Activated CD4-positive, alpha-beta T cell treated with anti-CD3 and anti-CD28 coated beads, Interleukin-10, Interleukin-2, amounts not matched to agents 100 ng/mL and 50 ng/mL, durations not matched to agents 16 hours and 8 hours (primary cell): ENCODE measurements at regions not wholly inside any gene's neighbourhood (a gene's known extent, or its start where the extent isn't known, plus 50 kb on each side); places are given as distances from the start of the nearest gene placed in this dataset.

ENCODE experiments used
- DNase-seq: peaks from one replicate; pipeline ENCODE4 v3.0.0-alpha.2; 2020

DNA sequence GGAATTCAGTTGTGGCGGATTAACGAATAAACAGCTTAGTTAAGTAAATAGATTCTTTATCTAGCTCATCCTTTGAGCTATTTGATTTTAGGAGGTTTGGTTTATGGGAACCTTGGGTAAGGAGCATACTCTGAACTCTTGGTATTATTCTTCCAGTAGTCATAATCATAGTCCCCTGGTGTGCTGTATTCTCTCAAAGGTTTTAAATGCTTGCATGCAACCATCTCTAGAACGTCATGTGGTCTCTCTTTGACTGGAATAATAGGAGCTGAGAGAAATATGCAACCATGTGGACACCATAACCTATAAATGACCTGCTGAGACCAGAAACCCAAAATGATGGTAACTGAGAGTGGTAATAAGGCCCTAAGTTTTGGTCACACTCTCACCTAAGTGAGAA is 951.6 kb upstream of the MIR17HG start:
- DNase-seq, result no peak

- DNase-seq, result no peak
Measured at GRCh38 chr13:90396266-90396665, 951.2 kb upstream of the MIR17HG start.

DNA sequence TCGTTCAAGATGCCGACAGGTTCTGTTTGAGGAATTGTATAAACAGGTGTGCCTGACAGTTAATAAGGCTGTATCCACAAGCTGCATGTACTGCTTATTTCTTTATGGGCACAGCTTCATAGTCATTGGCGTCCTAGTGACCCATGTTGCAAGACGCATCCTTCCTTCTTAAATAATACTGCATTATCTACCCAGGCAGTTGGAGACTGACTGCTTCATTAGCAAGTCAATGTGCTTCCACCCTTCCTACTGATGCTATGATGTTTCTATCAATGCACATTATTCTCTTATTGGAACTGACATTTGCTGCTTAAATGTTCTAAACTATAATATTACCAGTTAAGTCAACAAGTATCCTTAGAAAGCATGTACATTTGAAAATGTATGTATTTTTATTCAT is 950.0 kb upstream of the MIR17HG start:
- no peak for DNase-seq

- no peak for DNase-seq
Measured at GRCh38 chr13:90400372-90400771, 947.1 kb upstream of the MIR17HG start.

DNA sequence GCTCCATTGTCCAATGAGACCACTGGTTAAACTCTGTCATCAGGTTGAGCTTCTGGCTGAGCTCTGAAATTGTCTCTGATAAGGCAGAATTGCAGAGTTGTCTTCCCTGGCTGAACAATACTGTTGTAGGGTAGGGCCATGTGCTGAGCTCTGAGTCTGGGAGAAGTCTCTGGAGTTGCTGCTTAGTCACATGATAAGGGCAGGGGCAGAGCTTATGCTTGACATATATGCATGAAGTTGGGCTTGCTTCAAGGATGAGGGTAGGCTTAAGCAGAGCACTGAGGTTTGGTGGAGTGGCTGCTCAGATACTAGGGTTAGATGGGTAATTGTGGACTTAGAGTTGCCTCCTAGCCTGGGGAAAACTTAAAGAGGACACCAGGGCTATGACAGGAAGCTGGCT is 946.3 kb upstream of the MIR17HG start:
- no peak for DNase-seq

GRCh38 chr13:90402102-90402501 is 945.4 kb upstream of the MIR17HG start:
- no peak for DNase-seq

DNA sequence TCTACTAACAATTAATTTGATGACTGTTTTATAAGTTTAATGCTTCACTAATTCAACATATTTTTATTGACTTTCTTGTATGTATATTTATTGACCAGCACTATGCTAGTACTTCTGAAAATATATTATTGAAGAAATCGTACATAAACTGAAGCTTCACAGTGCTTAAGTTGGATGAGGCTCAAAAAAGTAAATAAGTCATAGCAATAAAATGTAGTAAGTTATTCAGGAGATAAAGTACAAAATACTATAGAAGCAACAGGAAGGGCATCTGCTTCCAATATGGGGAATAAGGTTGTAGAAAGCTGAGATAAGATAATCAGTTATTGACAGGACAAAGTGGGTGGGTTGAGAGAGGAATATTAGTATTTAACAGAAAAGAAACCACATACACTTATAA is 944.9 kb upstream of the MIR17HG start:
- DNase-seq, result no peak

DNA sequence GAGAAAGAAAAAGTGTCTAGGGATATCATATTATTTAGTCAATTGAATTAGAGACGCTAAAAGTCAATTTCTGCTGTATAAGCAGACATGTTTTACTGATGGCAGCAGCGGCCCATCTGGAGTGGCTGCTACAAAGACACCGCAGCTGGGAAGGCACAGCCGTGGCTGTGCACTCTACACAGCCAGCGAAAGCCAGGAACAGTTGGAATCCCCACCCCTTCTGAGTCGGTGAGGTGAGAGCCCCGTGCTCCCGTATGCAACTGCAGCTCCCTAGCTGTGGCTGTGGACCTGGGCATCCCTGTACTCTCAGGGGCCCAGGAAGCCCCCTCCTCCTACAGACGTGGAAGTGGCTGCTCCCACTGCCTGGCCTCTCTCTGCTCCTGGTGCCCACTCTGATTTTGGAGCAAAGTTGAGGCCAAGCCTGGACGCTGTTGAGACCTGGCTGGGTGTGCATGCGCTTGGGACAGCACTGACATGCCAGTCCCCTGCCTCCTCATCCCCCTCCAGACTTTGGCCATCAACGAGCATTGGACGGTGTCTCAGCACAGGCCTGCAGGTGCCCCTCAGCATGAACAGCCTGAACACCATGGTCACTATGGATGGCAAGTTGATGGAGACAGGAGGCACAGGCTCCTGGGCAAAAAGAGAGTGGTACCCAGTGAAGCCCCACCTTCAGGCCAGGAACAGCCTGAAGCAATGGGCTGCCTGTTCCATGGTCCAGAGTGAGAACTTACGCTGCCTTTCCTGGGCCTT is 944.0 kb upstream of the MIR17HG start:
- no peak for DNase-seq

DNA sequence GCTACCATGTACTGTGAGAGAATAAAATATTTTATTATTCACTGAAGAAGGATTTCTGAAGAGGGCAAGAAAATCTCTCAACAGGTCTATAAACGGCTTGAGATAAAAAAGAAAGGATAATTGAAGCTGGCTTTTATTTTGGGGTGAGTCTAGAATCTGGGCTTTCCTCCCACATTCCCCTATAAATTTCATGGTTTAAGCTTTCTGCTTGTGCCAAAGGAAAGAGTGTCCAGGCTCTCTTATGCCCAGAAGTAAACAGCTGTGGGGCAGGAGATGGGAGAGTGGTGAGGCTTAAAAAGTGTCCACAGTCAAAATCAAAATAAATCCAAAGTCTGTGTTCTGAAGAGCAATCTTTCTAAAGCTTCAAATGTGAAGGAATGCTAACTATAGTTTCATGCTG is 942.2 kb upstream of the MIR17HG start:
- no peak for DNase-seq

DNA sequence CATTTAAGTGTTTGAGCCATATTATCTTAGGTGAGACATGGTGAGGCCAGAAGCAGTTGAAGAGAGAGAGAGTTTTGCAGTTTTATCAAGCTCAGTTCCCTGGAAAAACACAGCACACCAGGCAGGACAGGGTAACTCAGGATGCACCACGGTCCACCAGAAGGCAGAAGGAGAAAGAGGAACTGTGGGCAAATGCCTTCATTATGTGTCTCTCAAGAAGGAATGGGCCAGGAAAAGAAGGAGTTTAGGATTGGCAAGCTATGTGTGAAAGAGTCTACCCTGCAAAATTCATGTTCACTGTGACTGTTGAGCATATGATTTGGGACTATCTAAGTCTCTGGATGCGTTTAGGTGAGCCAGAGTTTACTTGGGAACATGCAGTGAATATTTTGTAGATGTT is 934.5 kb upstream of the MIR17HG start:
- no peak for DNase-seq

DNA sequence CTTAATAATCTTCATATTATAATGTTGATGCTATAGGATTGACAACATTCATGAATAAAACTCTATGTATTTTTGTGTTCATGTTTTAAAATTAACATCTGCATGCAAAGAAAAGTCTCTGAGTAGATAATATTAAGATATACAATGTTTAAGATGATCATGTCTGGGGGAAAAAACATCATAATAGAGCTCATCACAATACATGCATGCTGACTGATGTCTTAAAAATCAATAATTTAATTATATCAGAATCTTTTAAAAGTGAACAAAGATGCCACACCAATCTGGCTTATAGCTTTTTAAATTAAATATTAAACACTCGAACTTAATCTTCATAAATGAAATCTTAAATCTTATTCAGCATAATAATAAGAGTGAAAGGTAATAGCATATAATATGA is 933.9 kb upstream of the MIR17HG start:
- DNase-seq, result no peak

DNA sequence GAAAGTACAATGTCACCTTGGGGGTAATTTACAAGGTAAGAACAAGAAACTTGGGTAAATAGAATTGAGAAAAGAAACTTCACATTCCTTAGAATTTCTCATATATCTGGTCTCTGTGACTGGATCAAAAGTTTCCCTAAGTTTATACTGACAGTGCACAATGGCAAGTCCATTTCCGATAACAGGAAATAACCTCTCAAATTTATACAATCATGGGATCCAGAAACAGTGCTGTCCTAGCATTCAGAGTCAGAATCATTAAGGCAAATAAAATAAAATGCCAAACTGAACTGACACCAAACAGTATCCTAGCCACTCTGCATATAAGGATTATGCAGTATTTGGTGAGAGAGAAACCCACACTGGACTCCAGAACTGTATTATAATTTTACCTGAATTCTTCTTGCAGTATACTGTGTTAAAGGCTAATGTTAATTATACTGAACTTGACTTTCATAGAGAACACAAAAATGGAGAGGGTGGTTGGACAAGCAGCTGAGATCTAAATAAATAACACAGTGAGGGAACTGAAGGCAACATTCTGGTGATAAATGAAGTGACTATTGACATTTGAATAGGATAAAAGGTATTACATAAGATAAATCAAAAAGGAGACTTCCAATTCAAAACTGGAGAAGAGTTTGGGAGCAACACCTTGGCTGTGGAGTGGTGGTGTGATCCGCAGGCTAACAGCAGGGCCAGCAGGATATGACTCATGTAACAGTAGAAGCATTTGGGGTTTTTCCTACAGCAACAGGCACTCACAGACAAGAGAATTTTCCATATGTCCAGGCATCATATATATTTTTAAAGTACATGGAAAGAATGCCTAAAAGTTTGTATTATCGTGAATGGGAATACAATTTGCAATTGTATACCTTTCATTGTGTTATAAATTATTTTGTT is 932.5 kb upstream of the MIR17HG start:
- no peak for DNase-seq

DNA sequence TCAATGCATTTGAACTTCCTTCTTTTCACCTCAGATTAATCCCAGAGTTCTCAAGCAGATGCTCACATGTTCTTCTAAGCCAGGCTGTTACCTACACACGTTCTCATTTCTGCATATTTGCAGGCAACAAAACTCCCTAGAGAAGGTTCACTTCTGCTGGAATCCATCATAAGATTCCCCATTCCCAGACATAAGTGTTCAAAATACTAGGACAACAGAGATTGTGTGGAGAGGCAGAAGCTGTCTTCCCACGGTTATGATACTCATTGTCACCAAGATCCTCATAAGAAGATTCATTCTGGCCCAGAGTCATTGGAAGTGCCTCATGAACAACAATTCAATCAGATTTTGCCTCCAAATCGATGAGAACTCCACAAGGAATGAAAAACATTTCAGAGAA is 931.6 kb upstream of the MIR17HG start:
- DNase-seq, result no peak

GRCh38 chr13:90416519-90416918 is 931.0 kb upstream of the MIR17HG start:
- DNase-seq, result no peak

GRCh38 chr13:90416938-90417337 is 930.5 kb upstream of the MIR17HG start:
- no peak for DNase-seq

- no peak for DNase-seq
Measured at GRCh38 chr13:90420683-90421082, 926.8 kb upstream of the MIR17HG start.

GRCh38 chr13:90427322-90428272 is 919.9 kb upstream of the MIR17HG start:
- no peak for DNase-seq

DNA sequence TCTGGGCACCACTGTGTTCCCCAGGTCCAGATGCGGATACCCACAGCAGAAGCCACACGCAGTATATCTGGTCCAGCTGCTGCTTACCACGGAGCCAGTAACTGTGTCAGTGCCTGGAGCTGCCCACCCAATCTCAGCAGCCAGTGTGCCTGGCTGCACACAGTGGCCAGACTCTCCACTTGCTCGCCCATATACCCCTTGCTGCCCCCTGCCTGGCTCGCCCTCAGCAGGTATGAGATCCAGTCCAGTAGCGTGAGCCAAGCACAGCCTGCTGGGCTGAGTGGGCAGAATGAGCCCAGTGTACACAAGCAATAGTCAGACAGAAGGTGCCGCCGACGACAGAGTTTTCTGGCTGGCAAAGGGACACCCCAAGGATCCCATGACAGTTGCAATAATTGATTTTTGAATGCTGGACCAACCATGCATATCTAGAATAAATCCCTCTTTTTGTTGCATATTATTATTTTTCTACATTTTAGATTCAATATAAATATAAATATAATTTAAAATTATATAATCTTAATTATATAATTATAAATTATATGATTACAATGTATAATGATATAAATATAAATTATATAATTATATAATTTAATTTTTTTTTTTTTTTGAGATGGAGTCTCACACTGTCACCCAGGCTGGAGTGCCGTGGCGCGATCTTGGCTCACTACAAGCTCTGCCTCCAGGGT is 918.8 kb upstream of the MIR17HG start:
- no peak for DNase-seq

DNA sequence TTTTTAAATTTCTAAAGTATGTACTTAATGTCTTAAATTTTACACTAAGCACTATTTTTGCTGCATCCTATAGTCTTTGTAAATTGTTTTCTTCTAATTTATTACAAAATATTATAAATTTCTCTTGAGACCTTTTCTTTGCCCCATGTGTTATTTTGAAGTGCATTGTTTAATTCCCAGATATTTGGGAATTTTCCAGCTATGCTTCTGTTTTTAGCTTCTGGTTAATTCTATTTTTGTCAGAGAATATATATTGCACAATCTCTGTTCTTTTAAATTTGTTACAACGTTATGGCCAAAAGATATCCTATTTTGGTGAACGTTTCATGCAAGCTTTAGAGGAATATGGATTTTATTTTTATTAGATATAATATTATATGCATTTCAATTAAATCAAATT is 917.4 kb upstream of the MIR17HG start:
- DNase-seq, result no peak

GRCh38 chr13:90436697-90437096 is 910.8 kb upstream of the MIR17HG start:
- DNase-seq, result no peak

DNA sequence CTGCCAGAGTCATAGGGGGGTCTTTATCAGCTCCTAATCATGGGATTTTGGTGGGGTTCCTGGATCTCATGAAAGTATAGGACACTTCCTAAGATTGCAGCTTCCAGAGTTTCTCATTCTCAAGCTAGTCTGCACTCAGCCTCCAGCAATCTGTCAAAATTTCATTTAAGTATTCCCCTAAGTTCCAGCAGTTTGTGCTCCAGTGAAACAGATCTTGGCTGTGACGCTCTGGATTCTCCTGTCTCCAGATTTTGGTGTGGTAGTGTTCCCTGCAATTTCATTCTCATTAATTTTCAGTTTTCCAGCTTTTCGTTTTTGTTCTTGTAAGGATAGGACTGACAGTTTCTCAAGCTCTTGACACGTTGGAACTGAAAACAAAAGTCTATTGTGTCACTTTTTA is 908.9 kb upstream of the MIR17HG start:
- DNase-seq, result no peak

DNA sequence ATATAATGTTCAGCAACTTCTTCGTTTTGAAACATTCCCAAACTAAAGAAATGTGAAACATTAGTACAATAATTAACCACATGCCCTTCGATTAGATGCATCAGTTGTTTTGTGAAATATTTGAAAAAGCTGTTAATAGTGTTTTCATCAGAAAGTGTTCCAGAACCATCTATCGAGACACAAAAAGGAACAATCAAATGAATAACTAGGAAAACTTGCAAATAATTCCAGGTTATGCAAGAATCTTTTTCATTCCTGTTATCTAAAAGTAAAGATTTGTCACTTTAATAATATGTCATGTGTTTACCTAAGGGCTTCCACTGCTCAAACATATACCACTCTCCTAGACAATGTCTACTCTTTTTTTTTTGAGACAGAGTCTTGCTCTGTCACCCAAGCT is 904.2 kb upstream of the MIR17HG start:
- no peak for DNase-seq

GRCh38 chr13:90444232-90444631 is 903.3 kb upstream of the MIR17HG start:
- DNase-seq, result no peak
